ENCODE measurements at regions not wholly inside any gene's neighbourhood (a gene's known extent, or its start where the extent isn't known, plus 50 kb on each side); places are given as distances from the start of the nearest gene placed in this dataset.

DNA sequence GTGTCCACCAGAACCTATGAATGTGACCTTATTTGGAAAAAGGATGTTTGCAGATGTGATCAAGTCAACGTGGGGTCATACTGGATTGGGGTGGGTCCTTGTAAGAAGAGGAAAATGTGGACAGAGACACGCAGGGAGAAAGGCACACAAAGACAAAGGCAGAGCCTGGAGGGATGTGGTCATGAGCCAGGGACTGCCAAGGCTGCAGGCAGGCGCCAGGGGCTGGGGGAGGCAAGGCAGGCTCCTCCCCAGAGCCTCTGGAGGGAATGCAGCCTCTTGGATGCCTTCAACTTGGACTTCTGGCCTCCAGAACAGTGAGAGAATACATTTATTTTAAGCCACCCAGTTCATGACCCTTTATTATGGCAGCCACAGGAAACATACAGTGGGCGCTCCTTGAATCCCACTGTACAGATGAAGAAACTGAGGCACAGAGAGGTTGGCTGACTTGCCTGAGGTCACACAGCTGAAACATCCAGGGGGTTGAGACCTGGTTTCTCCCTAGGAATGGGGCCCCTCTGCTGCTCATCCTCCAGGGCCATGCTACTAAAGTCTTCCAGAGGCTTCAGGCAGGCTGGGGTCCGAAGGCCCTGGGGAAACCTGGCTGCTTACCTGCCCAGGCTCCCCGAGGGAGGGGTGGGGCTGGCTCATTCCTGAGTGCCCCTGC, 99.7 kb downstream of the RFLNA start:
- Mint-ChIP-seq H3K4me1 (peaks cover 21 to 31% (median 24%) of the 10 kb centered on the region in 3 donors), H3K36me3 (peaks cover 0 to 68% (median 3%) of the 10 kb centered on the region in 3 donors), H3K4me3 (no peak overlapping the region), H3K9me3 (no peaks in the 10 kb centered on the region), H3K27ac (peak overlapping the region in 1 of 8 donors; percentile 35), H3K27me3 (peaks cover 0 to 4% of the 10 kb centered on the region in 2 donors)
- H3K4me3 ChIP-seq (ENCODE audit: low read length) = no peak overlapping the region
- H3K27me3 ChIP-seq (ENCODE audit: insufficient read depth, low read length, poor library complexity, severe bottlenecking) = no peaks in the 10 kb centered on the region
- DNase-seq = no peak
- no peaks in the 10 kb centered on the region for H3K9me3 ChIP-seq (ENCODE audit: low read length)
- CTCF ChIA-PET = no interaction called here
- POLR2A ChIA-PET = no interaction called here
- H3K4me1 ChIP-seq (ENCODE audit: insufficient read depth, low read length) = peaks cover 17% of the 10 kb centered on the region
- peaks cover 11% of the 10 kb centered on the region for H3K36me3 ChIP-seq (ENCODE audit: insufficient read depth, low read length)
- H3K27ac ChIP-seq (ENCODE audit: low read depth, low read length) = no peak overlapping the region

DNA sequence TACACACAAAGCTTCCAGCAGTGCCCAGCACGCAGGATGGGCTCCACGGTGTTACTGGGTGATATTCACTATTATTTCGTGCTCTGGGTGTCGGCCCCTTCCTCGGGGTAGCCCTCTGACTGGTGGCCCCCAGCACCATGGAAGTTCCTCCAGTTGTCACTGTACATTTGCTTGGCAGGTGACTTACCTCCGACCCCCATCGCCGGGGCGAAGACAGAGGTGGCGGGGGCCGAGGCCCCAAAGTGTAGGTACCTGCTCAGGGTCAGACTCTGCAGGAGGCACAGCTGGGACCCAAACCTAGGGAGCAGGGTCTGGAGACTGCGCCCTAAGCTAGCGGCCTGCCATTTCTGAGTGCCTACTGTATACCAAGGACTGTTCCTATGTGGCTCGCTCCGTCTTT, 98.9 kb downstream of the RFLNA start:
- Histone ChIP-seq H3K4me3 (ENCODE audit: low read length) (no peak overlapping the region), H3K27ac (ENCODE audit: low read depth, low read length) (no peak overlapping the region), H3K36me3 (ENCODE audit: insufficient read depth, low read length) (peaks cover 6% of the 10 kb centered on the region), H3K9me3 (ENCODE audit: low read length) (no peaks in the 10 kb centered on the region), H3K4me1 (ENCODE audit: insufficient read depth, low read length) (peaks cover 20% of the 10 kb centered on the region), H3K27me3 (ENCODE audit: insufficient read depth, low read length, poor library complexity, severe bottlenecking) (no peaks in the 10 kb centered on the region)
- Mint-ChIP-seq H3K36me3 (peaks cover 0 to 61% (median 3%) of the 10 kb centered on the region in 3 donors), H3K27me3 (peaks cover 0 to 4% of the 10 kb centered on the region in 2 donors), H3K9me3 (no peaks in the 10 kb centered on the region), H3K4me1 (peaks cover 21 to 35% (median 25%) of the 10 kb centered on the region in 3 donors), H3K4me3 (no peak overlapping the region), H3K27ac (peak overlapping the region in 2 of 8 donors; percentile 33 to 52)
- DNase-seq = no peak
- CTCF ChIA-PET = no interaction called here
- POLR2A ChIA-PET = no interaction called here

DNA sequence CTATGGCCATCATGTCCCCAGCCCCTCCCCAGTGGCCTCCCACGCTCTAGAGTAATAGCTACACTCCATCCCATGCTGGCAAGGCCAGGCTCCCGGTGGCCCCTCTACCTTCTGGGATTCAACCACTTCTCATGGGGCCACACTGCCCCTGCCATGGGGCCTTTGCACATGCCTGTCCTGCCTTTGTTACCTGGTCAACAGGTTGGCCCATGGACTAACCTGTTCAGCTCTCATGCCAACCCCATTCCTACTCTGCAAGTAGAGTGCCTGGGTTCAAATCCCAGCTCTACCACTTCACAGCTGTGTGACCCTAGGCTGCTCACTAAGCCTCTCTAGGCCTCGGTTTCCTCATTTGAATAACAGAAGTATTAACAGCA, 98.5 kb downstream of the RFLNA start:
- no peak overlapping the region for H3K27ac ChIP-seq (ENCODE audit: low read depth, low read length)
- H3K9me3 ChIP-seq (ENCODE audit: low read length) = no peaks in the 10 kb centered on the region
- ChIA-PET CTCF (no interaction called here), POLR2A (interaction anchor here (0.6 kb wide), 1 partner anchor 216 kb away, joined by 3 read pairs; no protein-coding TSS in a partner anchor)
- no peak overlapping the region for H3K4me3 ChIP-seq (ENCODE audit: low read length)
- Mint-ChIP-seq H3K27ac (peak overlapping the region in 2 of 8 donors; percentile 3 to 55), H3K36me3 (peaks cover 0 to 56% (median 3%) of the 10 kb centered on the region in 3 donors), H3K4me1 (peaks cover 21 to 35% (median 26%) of the 10 kb centered on the region in 3 donors), H3K27me3 (peaks cover 0 to 4% of the 10 kb centered on the region in 2 donors), H3K4me3 (no peak overlapping the region), H3K9me3 (no peaks in the 10 kb centered on the region)
- DNase-seq = no peak
- H3K4me1 ChIP-seq (ENCODE audit: insufficient read depth, low read length) = peaks cover 20% of the 10 kb centered on the region
- H3K27me3 ChIP-seq (ENCODE audit: insufficient read depth, low read length, poor library complexity, severe bottlenecking) = no peaks in the 10 kb centered on the region
- peaks cover 1% of the 10 kb centered on the region for H3K36me3 ChIP-seq (ENCODE audit: insufficient read depth, low read length)

DNA sequence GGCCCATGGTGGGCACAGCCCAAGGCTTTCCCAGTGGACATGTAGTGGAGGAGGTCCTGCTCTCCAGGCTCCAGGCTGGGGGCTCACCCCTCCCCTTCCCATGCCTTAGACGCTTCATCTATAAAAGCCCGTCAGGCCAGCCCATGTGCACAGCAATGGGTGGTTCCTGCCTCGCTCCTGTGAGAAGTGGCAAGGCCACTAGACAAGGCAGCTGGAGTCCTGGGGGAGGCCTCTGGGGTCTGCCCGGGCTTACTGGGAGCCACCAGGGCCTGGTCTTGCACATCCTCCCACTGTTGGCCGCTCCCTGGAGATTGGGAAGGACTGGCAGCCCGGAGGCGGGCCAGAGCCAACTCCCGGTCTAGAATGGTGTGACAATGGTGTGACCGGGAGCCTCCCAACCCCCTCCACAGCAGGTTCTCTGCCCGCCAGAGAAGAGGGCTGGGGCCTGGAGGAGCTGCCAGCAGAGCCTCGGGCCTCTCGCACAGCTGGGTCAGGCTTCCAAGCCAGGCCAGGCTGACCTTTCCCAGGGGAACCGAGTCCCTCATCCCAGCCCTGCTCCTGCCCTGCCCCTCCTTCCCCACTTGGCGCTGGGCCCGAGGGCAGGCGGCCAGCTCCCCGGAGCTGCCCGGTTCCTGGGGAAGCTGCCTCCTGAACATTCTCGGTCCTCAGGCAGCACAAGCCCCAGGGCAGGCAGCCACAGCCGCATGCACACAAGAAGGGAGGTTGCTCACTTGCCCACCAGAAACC, 97.9 kb downstream of the RFLNA start:
- Histone ChIP-seq H3K36me3 (ENCODE audit: insufficient read depth, low read length) (no peaks in the 10 kb centered on the region), H3K4me3 (ENCODE audit: low read length) (no peak overlapping the region), H3K9me3 (ENCODE audit: low read length) (no peaks in the 10 kb centered on the region), H3K27me3 (ENCODE audit: insufficient read depth, low read length, poor library complexity, severe bottlenecking) (no peaks in the 10 kb centered on the region), H3K27ac (ENCODE audit: low read depth, low read length) (no peak overlapping the region), H3K4me1 (ENCODE audit: insufficient read depth, low read length) (peaks cover 20% of the 10 kb centered on the region)
- Mint-ChIP-seq H3K9me3 (no peaks in the 10 kb centered on the region), H3K36me3 (peaks cover 0 to 52% (median 3%) of the 10 kb centered on the region in 3 donors), H3K4me1 (peaks cover 21 to 35% (median 27%) of the 10 kb centered on the region in 3 donors), H3K27ac (no peak overlapping the region), H3K4me3 (no peak overlapping the region), H3K27me3 (peaks cover 0 to 4% of the 10 kb centered on the region in 2 donors)
- ChIA-PET POLR2A (interaction anchor here (0.6 kb wide), 1 partner anchor 217 kb away, joined by 3 read pairs; no protein-coding TSS in a partner anchor), CTCF (no interaction called here)
- no peak for DNase-seq

DNA sequence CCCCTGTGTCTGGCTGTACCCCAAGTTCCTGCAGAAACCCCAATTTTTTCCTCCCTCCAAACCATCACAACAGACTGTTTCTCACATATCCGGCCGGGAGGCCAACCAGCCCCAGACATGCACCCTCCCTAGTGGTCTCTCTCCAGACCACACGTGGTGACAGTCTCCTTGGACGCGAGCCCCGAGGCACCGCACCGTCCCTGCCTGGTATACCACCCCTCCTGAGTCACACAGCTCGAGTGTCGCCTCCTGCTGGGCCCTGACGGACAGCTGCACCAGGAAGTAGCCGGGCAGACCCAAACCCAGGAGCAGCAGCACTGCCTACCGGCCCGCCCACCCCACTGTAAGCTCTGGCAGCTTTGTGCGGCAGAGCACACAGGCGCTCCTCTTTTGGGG, 97.4 kb downstream of the RFLNA start:
- Mint-ChIP-seq H3K36me3 (peaks cover 0 to 46% (median 3%) of the 10 kb centered on the region in 3 donors), H3K4me1 (peaks cover 21 to 35% (median 27%) of the 10 kb centered on the region in 3 donors), H3K27ac (peak overlapping the region in 3 of 8 donors; percentile 32 to 92 (median 47)), H3K9me3 (no peaks in the 10 kb centered on the region), H3K27me3 (peaks cover 0 to 4% of the 10 kb centered on the region in 2 donors), H3K4me3 (no peak overlapping the region)
- Histone ChIP-seq H3K9me3 (ENCODE audit: low read length) (no peaks in the 10 kb centered on the region), H3K36me3 (ENCODE audit: insufficient read depth, low read length) (no peaks in the 10 kb centered on the region), H3K4me3 (ENCODE audit: low read length) (no peak overlapping the region), H3K27ac (ENCODE audit: low read depth, low read length) (no peak overlapping the region), H3K4me1 (ENCODE audit: insufficient read depth, low read length) (peaks cover 20% of the 10 kb centered on the region), H3K27me3 (ENCODE audit: insufficient read depth, low read length, poor library complexity, severe bottlenecking) (no peaks in the 10 kb centered on the region)
- ChIA-PET POLR2A (no interaction called here), CTCF (no interaction called here)
- DNase-seq = no peak

DNA sequence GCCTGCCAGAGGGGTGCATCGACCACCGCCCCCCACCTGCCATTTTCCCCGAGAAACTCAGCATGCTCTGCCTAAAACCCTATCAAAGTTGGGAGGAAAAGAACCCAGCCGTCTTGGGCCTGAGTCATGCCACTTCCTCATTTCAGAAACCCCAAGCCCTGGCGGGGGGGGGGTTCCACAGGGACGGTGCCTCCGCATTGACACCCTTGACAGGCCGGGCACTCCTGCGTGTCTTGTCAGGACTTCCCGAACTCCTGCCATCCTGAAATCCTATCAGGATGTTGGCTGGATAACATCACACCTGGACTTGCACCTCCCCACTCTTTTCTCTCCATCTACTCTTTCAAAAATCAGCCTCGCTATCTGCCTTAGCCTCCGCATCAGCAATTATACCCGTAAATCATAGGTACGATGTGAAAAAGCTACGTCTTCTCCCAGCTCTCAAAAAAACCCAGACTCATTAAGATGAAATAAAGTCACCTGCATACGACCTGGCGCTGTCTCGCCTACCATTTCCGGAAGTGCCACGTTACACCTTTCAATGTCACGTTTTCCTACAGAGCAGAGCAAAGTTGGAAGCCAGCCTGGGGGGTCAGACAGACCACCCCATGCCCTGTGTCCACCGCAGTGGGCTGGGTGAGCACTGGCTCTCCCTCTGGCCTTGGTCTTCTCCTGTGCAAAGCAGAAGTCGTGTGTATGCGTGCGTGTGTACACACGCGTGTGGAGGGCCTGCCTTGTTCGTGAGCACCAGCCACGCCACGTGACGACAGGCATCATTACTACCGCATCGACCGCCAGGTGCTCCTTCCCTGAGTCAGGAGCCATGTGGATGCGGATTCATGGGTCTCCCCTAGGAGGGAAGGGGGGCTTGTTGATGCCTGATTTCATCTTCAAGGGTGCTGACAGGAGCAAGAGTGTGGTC, 96.7 kb downstream of the RFLNA start:
- H3K9me3 ChIP-seq (ENCODE audit: low read length) = no peaks in the 10 kb centered on the region
- no peaks in the 10 kb centered on the region for H3K27me3 ChIP-seq (ENCODE audit: insufficient read depth, low read length, poor library complexity, severe bottlenecking)
- ChIA-PET POLR2A (interaction anchor here (1.0 kb wide), 1 partner anchor 66 kb away, joined by 3 read pairs; no protein-coding TSS in a partner anchor), CTCF (no interaction called here)
- Mint-ChIP-seq H3K9me3 (no peaks in the 10 kb centered on the region), H3K27ac (peak overlapping the region in 7 of 8 donors; percentile 32 to 92 (median 61)), H3K36me3 (peaks cover 0 to 42% (median 3%) of the 10 kb centered on the region in 3 donors), H3K27me3 (peaks cover 0 to 4% of the 10 kb centered on the region in 2 donors), H3K4me1 (peaks cover 21 to 35% (median 27%) of the 10 kb centered on the region in 3 donors), H3K4me3 (peak overlapping the region in 6 of 7 donors; percentile 10 to 78 (median 43))
- peaks cover 20% of the 10 kb centered on the region for H3K4me1 ChIP-seq (ENCODE audit: insufficient read depth, low read length)
- peak in 1 of 5 donors; percentile 43 for DNase-seq
- H3K36me3 ChIP-seq (ENCODE audit: insufficient read depth, low read length) = no peaks in the 10 kb centered on the region
- no peak overlapping the region for H3K4me3 ChIP-seq (ENCODE audit: low read length)
- H3K27ac ChIP-seq (ENCODE audit: low read depth, low read length) = no peak overlapping the region

DNA sequence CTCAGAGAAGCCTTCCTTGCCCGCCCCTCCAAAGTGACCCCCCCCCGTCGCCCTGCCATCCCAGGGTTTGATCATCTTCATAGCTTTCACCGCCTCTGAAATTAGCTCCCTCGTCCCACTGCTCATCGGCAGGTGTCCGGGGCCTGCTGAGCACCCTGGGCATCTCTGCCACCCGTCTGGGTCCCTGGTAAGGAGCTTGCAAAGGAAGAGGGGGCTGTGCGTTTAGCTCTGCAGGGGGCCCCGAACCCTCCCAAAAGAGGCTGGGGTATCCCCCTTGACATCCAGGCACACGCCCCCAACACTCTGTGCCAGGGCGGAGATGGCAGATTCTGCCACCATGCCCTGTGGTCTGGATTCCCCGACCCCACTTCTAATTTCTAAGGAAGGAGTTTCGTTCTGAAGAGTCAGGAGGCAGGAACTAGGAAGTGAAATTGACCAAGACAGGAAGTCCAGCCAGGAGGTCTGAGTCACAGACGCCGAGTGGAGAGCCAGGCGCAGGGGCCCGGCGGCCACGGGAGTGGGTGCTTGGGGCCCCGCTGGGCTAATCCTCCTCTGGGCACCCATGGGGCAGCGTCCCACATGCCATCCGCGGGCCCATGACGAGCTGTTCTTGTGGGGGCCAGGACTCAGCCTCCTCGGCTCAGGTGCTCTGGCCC, 95.7 kb downstream of the RFLNA start:
- H3K9me3 Mint-ChIP-seq = no peaks in the 10 kb centered on the region
- no peak for DNase-seq
- peak overlapping the region in 3 of 8 donors; percentile 29 to 77 (median 66) for H3K27ac Mint-ChIP-seq
- H3K4me3 Mint-ChIP-seq = peak overlapping the region in 5 of 7 donors; percentile 37 to 82 (median 48)
- Histone ChIP-seq H3K27me3 (ENCODE audit: insufficient read depth, low read length, poor library complexity, severe bottlenecking) (no peaks in the 10 kb centered on the region), H3K4me1 (ENCODE audit: insufficient read depth, low read length) (peaks cover 20% of the 10 kb centered on the region), H3K36me3 (ENCODE audit: insufficient read depth, low read length) (no peaks in the 10 kb centered on the region), H3K27ac (ENCODE audit: low read depth, low read length) (no peak overlapping the region), H3K4me3 (ENCODE audit: low read length) (no peak overlapping the region), H3K9me3 (ENCODE audit: low read length) (no peaks in the 10 kb centered on the region)
- CTCF ChIA-PET = interaction anchor here (1.3 kb wide), 1 partner anchor 9 kb away, joined by 4 read pairs; no protein-coding TSS in a partner anchor
- peaks cover 21 to 35% (median 27%) of the 10 kb centered on the region in 3 donors for H3K4me1 Mint-ChIP-seq
- peaks cover 0 to 4% of the 10 kb centered on the region in 2 donors for H3K27me3 Mint-ChIP-seq
- peaks cover 0 to 37% (median 3%) of the 10 kb centered on the region in 3 donors for H3K36me3 Mint-ChIP-seq
- POLR2A ChIA-PET = no interaction called here
